Upper lobe of left lung (tissue), 6 donors: ENCODE measurements at regions not wholly inside any gene's neighbourhood (a gene's known extent, or its start where the extent isn't known, plus 50 kb on each side); places are given as distances from the start of the nearest gene placed in this dataset.

ENCODE experiments used
- ATAC-seq, 2 donors: fragments of 200-7000 bp; cut with Tn5 transposase; one replicate each; pipeline ENCODE4 v1.9.1; 2022; ENCODE audit warnings: mild to moderate bottlenecking in 2 of 2, moderate library complexity in 2 of 2; ENCODE audit not compliant: low FRiP score in 2 of 2
- DNase-seq, 2 donors: peaks; one replicate each; pipeline ENCODE4 v3.0.0-alpha.2; 2019 to 2020
- H3K27ac ChIP-seq, 4 donors: fragments of 200-600 bp; sonication (generic); one replicate each; pipeline ENCODE4 v1.5.1; 2016 to 2019
- H3K27me3 ChIP-seq, 4 donors: fragments of 200-600 bp; sonication (generic); one replicate each; pipeline ENCODE4 v1.5.1; 2017 to 2019
- H3K36me3 ChIP-seq, 4 donors: fragments of 200-600 bp; sonication (generic); one replicate each; pipeline ENCODE4 v1.5.1; 2016 to 2019
- H3K4me1 ChIP-seq, 4 donors: fragments of 200-600 bp; sonication (generic); one replicate each; pipeline ENCODE4 v1.5.1; 2018 to 2019
- H3K4me3 ChIP-seq, 4 donors: fragments of 200-600 bp; sonication (generic); one replicate each; pipeline ENCODE4 v1.5.1; 2017 to 2019; ENCODE audit warnings: mild to moderate bottlenecking in 2 of 4, moderate library complexity in 1 of 4
- H3K9me3 ChIP-seq, 4 donors: fragments of 200-600 bp; sonication (generic); one replicate each; pipeline ENCODE4 v1.5.1; 2018 to 2019
- EP300 ChIP-seq, 4 donors: sonication (generic); formaldehyde crosslinking; IDR thresholded peaks; one replicate each; pipeline ENCODE4 v1.5.1; 2017; ENCODE audit warnings: antibody characterized with exemption in 4 of 4, control low read depth in 2 of 4
- POLR2A ChIP-seq, 4 donors: fragments of 450-650 bp; IDR thresholded peaks; one replicate each; pipeline ENCODE4 v1.5.1; 2016 to 2017; ENCODE audit warnings: antibody characterized with exemption in 4 of 4, mild to moderate bottlenecking in 2 of 4
- POLR2AphosphoS5 ChIP-seq, 2 donors: sonication (generic); formaldehyde crosslinking; IDR thresholded peaks; one replicate each; pipeline ENCODE4 v1.5.1; 2017; ENCODE audit warnings: antibody characterized with exemption in 2 of 2
- WGBS, 2 donors: methylation state at CpG; one replicate each; pipeline ENCODE4 v1.1.5; 2017 to 2018; 5-methylcytosine and 5-hydroxymethylcytosine counted together
- TF ChIP-seq, protein P1 (sequence below), 6 experiments: fragments of 450-650 bp in 4 of 6; fragments of 200-600 bp in 2 of 6; sonication (generic) in 2 of 6; IDR thresholded peaks; one replicate each; pipeline ENCODE4 v1.5.1; 2016 to 2019; ENCODE audit warnings: antibody characterized with exemption in 6 of 6
- donor health status: DM: no; HTN: no; CAD: no; lungs with moderate emphysema.
- donor health status: DM: no; HTN: yes; CAD: no; lungs with severe emphysema.

DNA sequence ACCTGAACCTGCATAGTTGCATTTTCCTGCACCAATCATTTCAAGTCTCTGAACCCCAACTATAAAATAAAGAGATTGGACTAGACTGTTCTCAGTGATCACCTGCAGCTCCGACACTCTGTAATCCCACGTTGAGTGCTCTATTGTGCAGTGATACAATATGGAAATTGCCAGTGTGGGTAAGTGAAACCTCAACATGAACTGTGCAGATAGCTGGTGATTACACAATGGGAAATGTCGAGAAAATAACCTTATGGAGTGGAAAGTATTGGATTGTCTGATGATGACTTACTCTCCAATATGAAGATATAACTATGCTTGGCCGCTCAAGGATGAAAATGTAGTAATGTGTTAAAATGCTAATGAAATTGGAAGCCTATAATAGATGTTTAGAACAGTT, 293.1 kb upstream of the BRINP1 start:
- H3K9me3 ChIP-seq = no peaks in the 10 kb centered on the region
- no peak overlapping the region for H3K4me3 ChIP-seq
- no peak for ATAC-seq
- no peaks in the 10 kb centered on the region for H3K27me3 ChIP-seq
- no peak for DNase-seq
- H3K4me1 ChIP-seq = no peaks in the 10 kb centered on the region
- no peaks in the 10 kb centered on the region for H3K36me3 ChIP-seq
- TF ChIP-seq POLR2AphosphoS5 (IDR thresholded peaks at IDR 0.05) (no peak), POLR2A (IDR thresholded peaks at IDR 0.05) (no peak), EP300 (IDR thresholded peaks at IDR 0.05) (no peak)
- TF ChIP-seq, protein P1, sequence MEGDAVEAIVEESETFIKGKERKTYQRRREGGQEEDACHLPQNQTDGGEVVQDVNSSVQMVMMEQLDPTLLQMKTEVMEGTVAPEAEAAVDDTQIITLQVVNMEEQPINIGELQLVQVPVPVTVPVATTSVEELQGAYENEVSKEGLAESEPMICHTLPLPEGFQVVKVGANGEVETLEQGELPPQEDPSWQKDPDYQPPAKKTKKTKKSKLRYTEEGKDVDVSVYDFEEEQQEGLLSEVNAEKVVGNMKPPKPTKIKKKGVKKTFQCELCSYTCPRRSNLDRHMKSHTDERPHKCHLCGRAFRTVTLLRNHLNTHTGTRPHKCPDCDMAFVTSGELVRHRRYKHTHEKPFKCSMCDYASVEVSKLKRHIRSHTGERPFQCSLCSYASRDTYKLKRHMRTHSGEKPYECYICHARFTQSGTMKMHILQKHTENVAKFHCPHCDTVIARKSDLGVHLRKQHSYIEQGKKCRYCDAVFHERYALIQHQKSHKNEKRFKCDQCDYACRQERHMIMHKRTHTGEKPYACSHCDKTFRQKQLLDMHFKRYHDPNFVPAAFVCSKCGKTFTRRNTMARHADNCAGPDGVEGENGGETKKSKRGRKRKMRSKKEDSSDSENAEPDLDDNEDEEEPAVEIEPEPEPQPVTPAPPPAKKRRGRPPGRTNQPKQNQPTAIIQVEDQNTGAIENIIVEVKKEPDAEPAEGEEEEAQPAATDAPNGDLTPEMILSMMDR (IDR thresholded peaks at IDR 0.05) = no peak
- no peak overlapping the region for H3K27ac ChIP-seq
- 79 to 85% methylated on average over 4 of the region's 4 CpGs for WGBS, 2 donors

DNA sequence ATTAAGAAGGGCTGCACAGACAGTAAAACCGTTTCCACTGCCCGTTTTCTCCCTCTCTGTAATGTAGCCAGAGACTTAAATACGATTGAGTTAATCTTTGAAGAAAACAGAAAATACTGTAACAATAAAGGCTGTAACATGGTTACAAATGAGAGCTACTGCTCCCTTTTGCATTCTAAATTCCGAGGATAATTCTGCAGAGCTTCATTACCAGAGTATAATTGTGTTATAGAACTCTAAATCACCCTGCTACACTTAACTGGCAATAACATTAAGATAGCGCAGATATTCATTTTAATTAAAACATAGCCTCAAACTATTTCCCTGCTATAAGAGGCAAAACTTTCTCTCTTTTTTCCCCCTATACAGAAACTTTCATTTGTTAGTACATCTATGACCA, 283.7 kb upstream of the BRINP1 start:
- DNase-seq = no peak
- no peak for ATAC-seq
- H3K4me3 ChIP-seq = no peak overlapping the region
- H3K9me3 ChIP-seq = no peaks in the 10 kb centered on the region
- no peaks in the 10 kb centered on the region for H3K4me1 ChIP-seq
- no peaks in the 10 kb centered on the region for H3K27me3 ChIP-seq
- WGBS, 2 donors = 64 to 70% methylated on average over 5 of the region's 5 CpGs
- TF ChIP-seq EP300 (IDR thresholded peaks at IDR 0.05) (no peak), POLR2A (IDR thresholded peaks at IDR 0.05) (no peak), POLR2AphosphoS5 (IDR thresholded peaks at IDR 0.05) (no peak)
- TF ChIP-seq, protein P1 (IDR thresholded peaks at IDR 0.05) = no peak
- H3K36me3 ChIP-seq = no peaks in the 10 kb centered on the region
- H3K27ac ChIP-seq = no peak overlapping the region

DNA sequence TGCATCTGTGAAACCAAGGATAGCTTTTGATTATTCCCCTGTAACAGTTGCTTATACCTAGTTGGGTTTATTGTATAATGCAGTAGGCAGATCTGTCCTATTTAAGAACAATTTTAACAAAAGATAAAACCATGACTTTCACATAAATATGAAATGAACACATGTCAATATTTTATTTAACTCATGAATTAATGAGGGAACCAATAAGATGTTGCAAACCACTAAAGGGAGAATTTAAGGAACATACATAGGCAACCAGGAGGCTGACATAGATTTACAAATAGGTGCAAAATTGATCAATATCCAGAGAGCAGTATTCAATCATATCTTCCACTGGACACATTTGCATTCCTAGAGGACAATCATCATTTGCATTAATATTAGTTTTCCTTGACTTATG, 280.0 kb upstream of the BRINP1 start:
- Histone ChIP-seq H3K27me3 (no peaks in the 10 kb centered on the region), H3K36me3 (no peaks in the 10 kb centered on the region), H3K4me3 (no peak overlapping the region), H3K4me1 (no peaks in the 10 kb centered on the region), H3K27ac (no peak overlapping the region), H3K9me3 (no peaks in the 10 kb centered on the region)
- ATAC-seq = no peak
- no peak for TF ChIP-seq EP300 (IDR thresholded peaks at IDR 0.05)
- TF ChIP-seq POLR2A (IDR thresholded peaks at IDR 0.05) = no peak
- TF ChIP-seq, protein P1 (IDR thresholded peaks at IDR 0.05) = no peak
- TF ChIP-seq POLR2AphosphoS5 (IDR thresholded peaks at IDR 0.05) = no peak
- no peak for DNase-seq

DNA sequence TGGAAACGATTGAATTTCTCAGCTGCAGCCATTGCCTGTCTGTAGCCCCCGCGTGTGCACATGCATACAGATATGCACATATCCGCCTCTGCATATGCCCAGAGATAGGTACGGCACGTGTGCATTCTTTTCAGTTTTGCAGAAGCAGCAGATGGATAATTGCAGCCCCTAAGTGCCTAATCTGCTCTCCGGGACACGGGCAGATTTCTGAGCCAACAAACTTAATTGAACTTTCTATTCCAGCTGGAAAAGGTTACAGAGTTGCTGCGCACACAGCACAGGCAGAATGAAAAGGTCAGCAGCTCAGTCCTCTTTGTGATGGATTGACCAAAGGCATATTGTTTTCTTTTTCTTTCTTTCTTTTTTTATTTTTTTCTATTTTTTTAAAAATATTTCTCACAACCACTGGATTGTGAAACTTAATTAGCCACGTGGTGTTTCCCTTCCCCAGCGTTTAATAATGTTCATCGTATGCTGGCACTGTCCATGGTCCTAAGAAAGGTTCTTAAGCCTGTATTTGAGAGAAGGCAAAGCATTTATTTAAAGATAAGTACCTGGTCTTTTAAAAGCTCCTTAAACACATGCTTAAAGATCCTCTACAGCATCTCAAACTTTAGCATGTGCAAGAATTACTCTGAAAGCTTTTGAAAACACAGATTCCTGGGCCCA, 270.2 kb upstream of the BRINP1 start:
- ATAC-seq (no peak), DNase-seq (no peak)
- Histone ChIP-seq H3K9me3 (no peaks in the 10 kb centered on the region), H3K4me1 (no peaks in the 10 kb centered on the region), H3K36me3 (no peaks in the 10 kb centered on the region), H3K27me3 (no peaks in the 10 kb centered on the region), H3K27ac (no peak overlapping the region), H3K4me3 (no peak overlapping the region)
- 58 to 59% methylated on average over 12 of the region's 12 CpGs for WGBS, 2 donors
- TF ChIP-seq EP300 (IDR thresholded peaks at IDR 0.05) = no peak
- no peak for TF ChIP-seq POLR2A (IDR thresholded peaks at IDR 0.05)
- no peak for TF ChIP-seq POLR2AphosphoS5 (IDR thresholded peaks at IDR 0.05)
- TF ChIP-seq, protein P1 (IDR thresholded peaks at IDR 0.05) = no peak

DNA sequence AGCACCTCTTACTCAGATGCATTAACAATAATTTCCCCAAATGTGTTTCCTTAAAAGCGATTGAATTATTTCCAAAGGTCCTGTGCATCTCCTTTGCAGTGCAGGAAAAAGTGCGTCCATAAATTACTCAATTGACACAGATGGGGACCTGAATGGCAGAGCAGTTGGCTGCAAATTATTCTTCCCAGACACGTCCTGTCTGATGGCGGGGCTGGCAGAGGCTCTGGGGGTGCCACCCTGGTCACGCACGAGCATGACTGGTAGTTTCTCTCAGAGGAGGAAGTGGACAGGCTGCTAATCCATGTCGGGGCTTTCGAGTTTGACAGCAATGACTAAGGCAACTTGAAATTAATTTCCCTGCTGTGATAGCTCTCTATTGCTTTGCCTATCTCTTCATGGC, 264.8 kb upstream of the BRINP1 start:
- WGBS, 2 donors = 83% methylated on average over 8 of the region's 8 CpGs
- H3K4me1 ChIP-seq = no peaks in the 10 kb centered on the region
- H3K9me3 ChIP-seq = no peaks in the 10 kb centered on the region
- ATAC-seq = no peak
- H3K27me3 ChIP-seq = no peaks in the 10 kb centered on the region
- no peaks in the 10 kb centered on the region for H3K36me3 ChIP-seq
- TF ChIP-seq POLR2AphosphoS5 (IDR thresholded peaks at IDR 0.05) (no peak), POLR2A (IDR thresholded peaks at IDR 0.05) (no peak), EP300 (IDR thresholded peaks at IDR 0.05) (no peak)
- TF ChIP-seq, protein P1 (IDR thresholded peaks at IDR 0.05) = no peak
- H3K27ac ChIP-seq = no peak overlapping the region
- peak in 1 of 2 donors; percentile 12 for DNase-seq
- no peak overlapping the region for H3K4me3 ChIP-seq
